Adrenal gland (tissue), 5 donors: ENCODE measurements at regions not wholly inside any gene's neighbourhood (a gene's known extent, or its start where the extent isn't known, plus 50 kb on each side); places are given as distances from the start of the nearest gene placed in this dataset.

ENCODE experiments used
- POLR2A ChIP-seq, 2 donors: fragments of 450-650 bp; IDR thresholded peaks; one replicate each; pipeline ENCODE4 v1.6.1; 2017; ENCODE audit warnings: antibody characterized with exemption in 2 of 2, mild to moderate bottlenecking in 2 of 2, moderate library complexity in 1 of 2
- TF ChIP-seq, protein P1 (sequence below), 6 experiments: fragments of 450-650 bp in 4 of 6; fragments of 200-600 bp in 2 of 6; sonication (generic) in 1 of 6; IDR thresholded peaks; 1 replicate in 5 of 6; 2 replicates in 1 of 6; pipeline versions ENCODE4 v1.5.1 to v1.8.0; 2016 to 2021; ENCODE audit warnings: antibody characterized with exemption in 6 of 6, mild to moderate bottlenecking in 2 of 6, moderate library complexity in 1 of 6
- donor health status: DM: no; HTN: no; CAD: no.

- TF ChIP-seq, protein P1, sequence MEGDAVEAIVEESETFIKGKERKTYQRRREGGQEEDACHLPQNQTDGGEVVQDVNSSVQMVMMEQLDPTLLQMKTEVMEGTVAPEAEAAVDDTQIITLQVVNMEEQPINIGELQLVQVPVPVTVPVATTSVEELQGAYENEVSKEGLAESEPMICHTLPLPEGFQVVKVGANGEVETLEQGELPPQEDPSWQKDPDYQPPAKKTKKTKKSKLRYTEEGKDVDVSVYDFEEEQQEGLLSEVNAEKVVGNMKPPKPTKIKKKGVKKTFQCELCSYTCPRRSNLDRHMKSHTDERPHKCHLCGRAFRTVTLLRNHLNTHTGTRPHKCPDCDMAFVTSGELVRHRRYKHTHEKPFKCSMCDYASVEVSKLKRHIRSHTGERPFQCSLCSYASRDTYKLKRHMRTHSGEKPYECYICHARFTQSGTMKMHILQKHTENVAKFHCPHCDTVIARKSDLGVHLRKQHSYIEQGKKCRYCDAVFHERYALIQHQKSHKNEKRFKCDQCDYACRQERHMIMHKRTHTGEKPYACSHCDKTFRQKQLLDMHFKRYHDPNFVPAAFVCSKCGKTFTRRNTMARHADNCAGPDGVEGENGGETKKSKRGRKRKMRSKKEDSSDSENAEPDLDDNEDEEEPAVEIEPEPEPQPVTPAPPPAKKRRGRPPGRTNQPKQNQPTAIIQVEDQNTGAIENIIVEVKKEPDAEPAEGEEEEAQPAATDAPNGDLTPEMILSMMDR (IDR thresholded peaks at IDR 0.05) = no peak
- no peak for TF ChIP-seq POLR2A (IDR thresholded peaks at IDR 0.05)
Measured at GRCh38 chr2:163838890-163839289, 103.1 kb upstream of the FIGN start.
